ENCODE measurements at regions not wholly inside any gene's neighbourhood (a gene's known extent, or its start where the extent isn't known, plus 50 kb on each side); places are given as distances from the start of the nearest gene placed in this dataset.

- TF ChIP-seq CTCF (IDR thresholded peaks at IDR 0.05), result no peak
- TF ChIP-seq POLR2A (IDR thresholded peaks at IDR 0.05), result no peak
- no peak for TF ChIP-seq EP300 (IDR thresholded peaks at IDR 0.05)
Measured at GRCh38 chr2:747762-748351, 70.7 kb upstream of the TMEM18 start.

All from ovary (tissue), 3 donors.